CD4-positive, alpha-beta T cell (primary cell): ENCODE measurements at regions not wholly inside any gene's neighbourhood (a gene's known extent, or its start where the extent isn't known, plus 50 kb on each side); places are given as distances from the start of the nearest gene placed in this dataset.

Source experiments
- ATAC-seq: fragments of 200-7000 bp; cut with Tn5 transposase; one replicate; pipeline ENCODE4 v1.10.0; 2022; ENCODE audit warnings: mild to moderate bottlenecking; ENCODE audit not compliant: poor library complexity
- CTCF ChIA-PET: fragments of 350-600 bp; sonication (Branson Sonifier 250); formaldehyde crosslinking; loops from one replicate; lab custom pipeline; 2021; ENCODE audit warnings: antibody characterized with exemption, inconsistent platforms; lab: Charles Lee
- POLR2A ChIA-PET: fragments of 350-600 bp; sonication (Branson Sonifier 250); formaldehyde crosslinking; loops from one replicate; lab custom pipeline; 2021; ENCODE audit warnings: antibody characterized with exemption, inconsistent platforms; lab: Charles Lee
- DNase-seq, 14 experiments: peaks; one replicate each; pipeline ENCODE4 v3.0.0-alpha.2; 2013 to 2020; ENCODE audit warnings: mixed read lengths in 2 of 14
- H3K27ac ChIP-seq, 2 donors: one replicate each; pipeline versions ENCODE4 v1.5.1 to v1.7.0; 2013; ENCODE audit warnings: low read length in 2 of 2, low read depth in 1 of 2, mild to moderate bottlenecking in 1 of 2
- H3K27me3 ChIP-seq, 2 experiments: 1 replicate in 1 of 2; 2 replicates in 1 of 2; pipeline versions ENCODE4 v1.6.1 to v1.7.0; 2013; ENCODE audit warnings: low read length in 2 of 2, control low read depth in 1 of 2, mild to moderate bottlenecking in 1 of 2, moderate library complexity in 1 of 2; ENCODE audit not compliant: insufficient read depth in 2 of 2, control insufficient read depth in 1 of 2
- H3K36me3 ChIP-seq: one replicate; pipeline ENCODE4 v1.6.1; 2013; ENCODE audit warnings: low read length, control low read depth; ENCODE audit not compliant: insufficient read depth
- H3K4me1 ChIP-seq: one replicate; pipeline ENCODE4 v1.6.1; 2013; ENCODE audit warnings: low read length, control low read depth; ENCODE audit not compliant: insufficient read depth
- H3K4me3 ChIP-seq: one replicate; pipeline ENCODE4 v1.5.1; 2013; ENCODE audit warnings: mild to moderate bottlenecking, low read length, moderate library complexity
- H3K9me3 ChIP-seq, 2 experiments: 1 replicate in 1 of 2; 2 replicates in 1 of 2; pipeline versions ENCODE4 v1.6.1 to v1.7.0; 2013; ENCODE audit warnings: low read length in 2 of 2, mild to moderate bottlenecking in 2 of 2, control low read depth in 1 of 2, moderate library complexity in 1 of 2; ENCODE audit not compliant: control insufficient read depth in 1 of 2, insufficient read depth in 1 of 2
- H3K27ac Mint-ChIP-seq: one replicate; pipeline ENCODE4 v1.8.0; 2020; ENCODE audit warnings: mixed read lengths
- H3K27me3 Mint-ChIP-seq: one replicate; pipeline ENCODE4 v1.8.0; 2021; ENCODE audit warnings: mixed read lengths
- H3K36me3 Mint-ChIP-seq: one replicate; pipeline ENCODE4 v1.8.0; 2021; ENCODE audit warnings: low read depth, mixed read lengths
- H3K4me1 Mint-ChIP-seq: one replicate; pipeline ENCODE4 v1.8.0; 2021; ENCODE audit warnings: low read depth, mixed read lengths
- H3K4me3 Mint-ChIP-seq: one replicate; pipeline ENCODE4 v1.8.0; 2020; ENCODE audit warnings: mild to moderate bottlenecking, mixed read lengths
- H3K9me3 Mint-ChIP-seq: one replicate; pipeline ENCODE4 v1.8.0; 2020; ENCODE audit warnings: mixed read lengths
- CTCF ChIP-seq: fragments of 200-600 bp; IDR thresholded peaks from one replicate; pipeline ENCODE4 v1.8.0; 2022; ENCODE audit warnings: antibody characterized with exemption, mild to moderate bottlenecking
- intact Hi-C, 2 experiments: fragments of 100-400 bp; cut with DNase I in 1 of 2; cut with micrococcal nuclease in 1 of 2; formaldehyde crosslinking; loops; one replicate each; pipeline versions ENCODE4 v1.15.1 to v1.9.0; 2023 to 2025; cut with DNase I, micrococcal nuclease

- Histone ChIP-seq H3K27me3 (peaks cover 0 to 10% of the 10 kb centered on the region in 2 experiments), H3K27ac (no peak overlapping the region), H3K36me3 (no peaks in the 10 kb centered on the region), H3K9me3 (no peaks in the 10 kb centered on the region), H3K4me1 (no peaks in the 10 kb centered on the region), H3K4me3 (no peak overlapping the region)
- Mint-ChIP-seq H3K9me3 (no peaks in the 10 kb centered on the region), H3K36me3 (no peaks in the 10 kb centered on the region), H3K4me1 (no peaks in the 10 kb centered on the region), H3K4me3 (no peak overlapping the region), H3K27ac (no peak overlapping the region), H3K27me3 (peaks cover 42% of the 10 kb centered on the region)
- intact Hi-C loops, result no loop called here
- no peak for TF ChIP-seq CTCF
- POLR2A ChIA-PET, result no interaction called here
- no peak for ATAC-seq
- CTCF ChIA-PET, result no interaction called here
- no peak for DNase-seq
These were observed 115.1 kb downstream of the RASGEF1B start for GRCh38 chr4:81356621-81357020.

- Histone ChIP-seq H3K27ac (no peak overlapping the region), H3K4me3 (no peak overlapping the region), H3K9me3 (no peaks in the 10 kb centered on the region), H3K36me3 (no peaks in the 10 kb centered on the region), H3K27me3 (peaks cover 0 to 10% of the 10 kb centered on the region in 2 experiments), H3K4me1 (no peaks in the 10 kb centered on the region)
- Mint-ChIP-seq H3K4me3 (no peak overlapping the region), H3K9me3 (no peaks in the 10 kb centered on the region), H3K4me1 (no peaks in the 10 kb centered on the region), H3K36me3 (no peaks in the 10 kb centered on the region), H3K27ac (no peak overlapping the region), H3K27me3 (peaks cover 44% of the 10 kb centered on the region)
- ATAC-seq (no peak), DNase-seq (no peak)
- ChIA-PET CTCF (interaction anchor here (0.7 to 1.2 kb wide), 3 partner anchors 10 to 989 kb away, joined by 3 read pairs; no protein-coding TSS in a partner anchor), POLR2A (no interaction called here)
- no peak for TF ChIP-seq CTCF
- intact Hi-C loops, result no loop called here
These were observed 116.6 kb downstream of the RASGEF1B start for GRCh38 chr4:81355136-81355535.

GRCh38 chr4:81353861-81354260 lies 117.8 kb downstream of the RASGEF1B start:
- Histone ChIP-seq H3K36me3 (no peaks in the 10 kb centered on the region), H3K4me3 (no peak overlapping the region), H3K9me3 (no peaks in the 10 kb centered on the region), H3K4me1 (no peaks in the 10 kb centered on the region), H3K27ac (no peak overlapping the region), H3K27me3 (peaks cover 0 to 10% of the 10 kb centered on the region in 2 experiments)
- Mint-ChIP-seq H3K4me3 (no peak overlapping the region), H3K27me3 (peaks cover 36% of the 10 kb centered on the region), H3K9me3 (no peaks in the 10 kb centered on the region), H3K27ac (no peak overlapping the region), H3K36me3 (no peaks in the 10 kb centered on the region), H3K4me1 (no peaks in the 10 kb centered on the region)
- ChIA-PET POLR2A (no interaction called here), CTCF (interaction anchor here (1.2 kb wide), 1 partner anchor 8 kb away, joined by 3 read pairs; no protein-coding TSS in a partner anchor)
- DNase-seq (no peak), ATAC-seq (no peak)
- intact Hi-C loops, result no loop called here
- no peak for TF ChIP-seq CTCF
